ENCODE measurements at regions not wholly inside any gene's neighbourhood (a gene's known extent, or its start where the extent isn't known, plus 50 kb on each side); places are given as distances from the start of the nearest gene placed in this dataset.
A peak's percentile ranks its signal among the peaks of the same experiment; 100 is the strongest.
"Not testable (repeated sequence)": the region's sequence is repeated elsewhere in the genome, so short reads cannot be mapped to it uniquely, and the experiment has no call there.

GRCh38 chr2:444937-445884 lies 157.3 kb upstream of the ALKAL2 start:
- intact Hi-C loops (cut with DNase I): no loop called here
- DNase-seq (ENCODE audit: low spot score): no peak

DNA sequence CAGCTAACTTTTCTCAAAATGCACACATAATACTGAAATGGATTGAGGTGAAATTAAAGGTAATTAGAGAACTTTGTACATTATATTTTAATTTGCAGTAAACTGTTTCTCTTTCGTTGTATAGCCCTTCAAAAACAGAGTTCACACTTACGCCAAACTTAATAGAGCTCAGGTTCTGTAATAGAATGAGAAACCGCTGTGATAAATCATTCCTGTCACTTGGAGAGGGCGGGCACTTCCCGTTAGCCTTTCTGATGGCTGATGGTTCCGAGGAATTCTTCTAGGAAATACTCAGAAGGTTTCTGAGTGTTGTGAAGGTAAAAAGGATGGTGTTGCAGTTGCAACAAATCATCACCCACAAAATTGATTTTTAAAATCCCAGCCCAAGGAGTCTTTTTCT lies 155.8 kb upstream of the ALKAL2 start:
- no peak for DNase-seq (ENCODE audit: low spot score)
- intact Hi-C loops (cut with DNase I): no loop called here

GRCh38 chr2:443216-443615 lies 155.3 kb upstream of the ALKAL2 start:
- intact Hi-C loops (cut with DNase I): no loop called here
- DNase-seq (ENCODE audit: low spot score): no peak

DNA sequence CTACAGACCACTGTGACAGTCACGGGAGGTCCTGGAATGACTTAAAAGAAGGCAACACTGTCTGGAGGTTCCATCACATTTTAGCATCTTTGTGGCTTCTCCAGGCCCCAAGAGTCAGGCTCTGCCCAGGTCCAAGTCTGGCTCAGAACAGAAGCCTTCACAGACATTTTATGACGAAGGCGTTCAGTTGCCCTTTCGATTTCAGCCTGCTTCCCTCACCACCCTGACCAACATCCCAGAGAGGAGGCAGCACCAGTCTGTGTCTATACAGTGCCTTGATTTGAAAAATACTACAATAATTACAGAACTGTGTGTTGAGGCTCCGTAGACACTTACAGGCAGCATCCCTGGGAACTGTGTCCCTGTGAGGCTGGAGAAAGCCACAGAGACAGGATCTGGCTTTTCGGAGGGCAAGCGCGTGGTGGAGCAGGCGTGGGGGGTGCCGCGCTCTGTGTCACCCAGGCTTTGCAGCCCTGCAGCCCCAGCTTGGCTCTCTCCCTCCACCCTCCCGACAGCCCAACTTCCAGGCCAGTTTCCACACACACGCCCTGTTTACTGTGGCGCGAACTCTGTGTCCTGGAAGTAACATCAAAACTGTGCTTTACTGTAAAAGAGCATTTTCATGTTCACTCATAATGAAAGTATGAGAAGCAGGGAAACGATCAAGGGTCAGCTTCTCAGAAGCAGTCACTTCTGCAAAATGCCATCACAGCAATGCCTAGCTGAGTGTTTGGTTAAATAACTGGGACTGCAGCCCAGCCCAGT lies 153.5 kb upstream of the ALKAL2 start:
- peak; percentile 89 for DNase-seq (ENCODE audit: low spot score)
- intact Hi-C loops (cut with DNase I): no loop called here

GRCh38 chr2:440403-440740 lies 152.5 kb upstream of the ALKAL2 start:
- intact Hi-C loops (cut with DNase I): no loop called here
- DNase-seq (ENCODE audit: low spot score): no peak

- intact Hi-C loops (cut with DNase I): loop anchor here in 1 of 2 donors (2.0 kb wide), 1 partner anchor 197 kb away; no protein-coding TSS in a partner anchor
Measured at GRCh38 chr2:439556-440402, 151.9 kb upstream of the ALKAL2 start.

DNA sequence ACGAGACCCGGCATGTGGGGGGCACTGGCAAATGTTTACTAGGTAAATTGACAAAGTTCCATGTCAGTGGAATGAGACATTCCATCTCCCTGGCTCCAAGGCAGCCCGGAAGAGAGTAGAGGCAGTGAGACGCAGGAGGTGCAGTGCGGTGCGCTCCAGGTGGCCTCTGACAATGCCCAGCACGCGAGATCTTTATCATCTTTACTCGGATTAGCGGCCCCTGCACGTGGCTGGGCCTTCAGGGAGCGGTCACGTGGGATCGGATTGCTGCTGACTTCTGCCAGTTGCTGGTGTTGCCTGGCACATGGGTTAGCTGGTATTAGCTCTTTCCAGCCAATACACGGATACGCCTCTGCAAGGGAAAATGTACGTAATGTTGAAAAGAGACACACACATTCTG lies 151.2 kb upstream of the ALKAL2 start:
- no peak for DNase-seq (ENCODE audit: low spot score)
- intact Hi-C loops (cut with DNase I): loop anchor here in 1 of 2 donors (2.0 kb wide), 1 partner anchor 198 kb away; no protein-coding TSS in a partner anchor

More at GRCh38 chr2:439556-440402, 151.9 kb upstream of the ALKAL2 start:
- no peak for DNase-seq (ENCODE audit: low spot score)

GRCh38 chr2:437756-438393 lies 150.0 kb upstream of the ALKAL2 start:
- intact Hi-C loops (cut with DNase I): loop anchor here in 1 of 2 donors (2.0 kb wide), 1 partner anchor 199 kb away; no protein-coding TSS in a partner anchor
- DNase-seq (ENCODE audit: low spot score): no peak

DNA sequence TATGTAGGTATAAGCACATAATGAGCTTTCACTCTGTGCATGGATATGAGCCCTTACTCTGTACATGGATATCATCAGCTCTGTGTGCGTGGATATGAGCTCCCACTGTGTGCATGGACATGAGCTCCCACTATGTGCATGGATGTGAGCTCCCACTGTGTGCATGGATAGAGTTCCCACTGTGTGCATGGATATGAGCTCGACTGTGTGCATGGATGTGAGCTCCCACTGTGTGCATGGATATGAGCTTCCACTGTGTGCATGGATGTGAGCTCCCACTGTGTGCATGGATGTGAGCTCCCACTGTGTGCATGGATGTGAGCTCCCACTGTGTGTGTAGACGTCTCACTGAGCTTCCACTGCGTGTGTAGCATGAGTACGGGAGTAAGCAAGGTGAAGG lies 149.3 kb upstream of the ALKAL2 start:
- intact Hi-C loops (cut with DNase I): no loop called here
- no peak for DNase-seq (ENCODE audit: low spot score)

GRCh38 chr2:436205-436604 lies 148.3 kb upstream of the ALKAL2 start:
- DNase-seq (ENCODE audit: low spot score): no peak
- intact Hi-C loops (cut with DNase I): no loop called here

GRCh38 chr2:434625-435024 lies 146.7 kb upstream of the ALKAL2 start:
- no peak for DNase-seq (ENCODE audit: low spot score)
- intact Hi-C loops (cut with DNase I): no loop called here

DNA sequence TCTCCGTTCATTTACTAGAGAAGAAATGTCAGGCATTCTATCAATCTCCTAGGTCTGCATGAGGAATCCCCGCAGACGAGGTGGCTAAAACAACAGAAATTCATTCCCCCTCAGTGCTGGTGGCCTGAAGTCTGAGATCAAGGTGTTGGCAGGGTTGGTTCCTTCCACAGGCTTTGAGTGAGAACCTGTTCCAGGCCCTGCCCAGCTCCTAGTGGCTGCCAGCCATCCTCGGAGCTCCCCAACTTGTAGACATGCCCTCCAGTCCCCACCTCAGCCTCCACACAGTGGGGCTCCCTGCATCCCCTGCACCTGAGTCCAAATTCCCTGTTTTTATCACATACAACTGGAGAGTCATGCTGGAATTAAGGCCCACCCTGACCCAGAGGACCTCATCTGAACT lies 145.3 kb upstream of the ALKAL2 start:
- peak; percentile 44 for DNase-seq (ENCODE audit: low spot score)
- intact Hi-C loops (cut with DNase I): no loop called here

DNA sequence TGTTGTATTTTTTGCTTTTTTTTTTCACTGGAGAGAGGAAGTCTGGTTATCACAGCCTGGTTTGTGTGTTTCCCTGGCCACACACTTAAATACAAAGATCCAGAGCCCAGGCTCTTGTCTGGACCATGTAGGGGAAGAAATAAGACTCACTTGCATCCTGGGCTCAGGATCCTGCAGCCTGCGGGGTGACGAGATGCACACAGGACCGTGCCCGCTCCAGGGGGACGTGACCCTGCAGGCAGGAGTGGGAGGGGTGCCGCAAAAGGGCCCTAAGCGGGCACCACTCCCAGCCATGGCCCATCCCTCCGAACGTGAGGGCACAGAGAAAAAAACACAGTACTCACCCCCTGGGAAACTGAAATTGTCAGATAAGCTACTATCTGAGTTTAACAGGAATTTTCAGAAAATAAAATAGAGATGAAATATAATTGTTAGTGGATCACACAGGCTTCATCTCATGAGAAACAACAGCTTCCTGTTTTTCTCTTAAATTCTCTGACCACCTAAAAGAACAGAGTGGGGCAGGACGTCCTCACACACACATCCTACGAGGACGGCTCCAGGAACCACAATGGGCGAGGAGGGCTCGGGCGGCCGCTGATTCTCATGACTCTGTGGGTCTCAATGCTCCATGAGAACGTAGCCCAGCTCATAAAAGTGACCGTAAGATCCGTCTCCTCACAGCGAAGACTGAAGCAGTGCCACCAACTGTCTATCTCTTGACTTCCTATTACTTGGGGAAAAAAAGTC lies 142.6 kb upstream of the ALKAL2 start:
- intact Hi-C loops (cut with DNase I): no loop called here
- peak; percentile 72 for DNase-seq (ENCODE audit: low spot score)

GRCh38 chr2:429575-430254 lies 141.8 kb upstream of the ALKAL2 start:
- intact Hi-C loops (cut with DNase I): no loop called here
- peak; percentile 46 for DNase-seq (ENCODE audit: low spot score)

DNA sequence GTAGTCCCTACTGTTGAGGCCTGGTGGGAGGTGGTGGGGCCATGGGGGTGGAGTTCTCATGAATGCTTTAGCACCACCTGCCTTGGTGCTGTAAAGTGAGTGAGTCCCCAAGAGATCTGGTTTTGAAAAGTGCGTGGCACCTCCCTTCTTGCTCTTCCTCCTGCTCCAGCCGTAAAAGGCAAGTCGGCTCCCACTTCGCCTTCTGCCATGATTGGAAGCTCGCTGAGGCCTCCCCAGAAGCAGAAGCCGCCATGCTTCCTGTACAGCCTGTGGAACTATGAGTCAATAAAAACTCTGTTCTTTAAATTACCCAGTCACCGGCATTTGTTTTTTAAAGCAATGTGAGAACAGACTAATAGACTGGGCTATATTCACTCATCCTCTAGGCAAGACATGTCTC lies 141.3 kb upstream of the ALKAL2 start:
- peak; percentile 7 for DNase-seq (ENCODE audit: low spot score)
- intact Hi-C loops (cut with DNase I): no loop called here

DNA sequence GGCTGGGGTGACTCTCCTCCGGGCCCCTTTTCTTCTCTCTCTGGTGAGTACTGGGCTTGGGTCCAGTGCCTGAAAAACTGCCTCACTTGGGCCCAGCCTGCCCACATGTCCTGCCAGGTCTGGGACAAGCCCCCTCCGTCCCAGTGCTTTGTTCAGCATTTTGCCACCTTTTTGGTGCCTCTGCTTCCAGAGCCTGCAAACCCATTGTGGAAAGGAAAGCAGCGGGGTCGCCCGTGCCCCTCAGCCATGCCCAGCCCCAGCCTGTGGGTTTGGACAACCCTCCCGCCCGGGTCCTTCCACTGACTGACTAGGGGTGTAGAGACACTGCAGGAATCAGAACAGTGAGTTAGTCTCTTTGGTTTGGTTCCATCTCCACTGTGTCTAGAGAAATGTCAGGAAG lies 140.7 kb upstream of the ALKAL2 start:
- DNase-seq (ENCODE audit: low spot score): peak; percentile 46
- intact Hi-C loops (cut with DNase I): no loop called here

- intact Hi-C loops (cut with DNase I): not testable (repeated sequence)
- DNase-seq (ENCODE audit: low spot score): peak; percentile 45
Measured at GRCh38 chr2:426696-427095, 138.8 kb upstream of the ALKAL2 start.

GRCh38 chr2:425947-426346 lies 138.1 kb upstream of the ALKAL2 start:
- DNase-seq (ENCODE audit: low spot score): peak; percentile 76
- intact Hi-C loops (cut with DNase I): no loop called here

All from posterior vena cava (tissue), 2 donors.